CD4-positive, alpha-beta T cell (primary cell): ENCODE measurements at regions not wholly inside any gene's neighbourhood (a gene's known extent, or its start where the extent isn't known, plus 50 kb on each side); places are given as distances from the start of the nearest gene placed in this dataset.

ENCODE experiments used
- ATAC-seq: fragments of 200-7000 bp; cut with Tn5 transposase; one replicate; pipeline ENCODE4 v1.10.0; 2022; ENCODE audit warnings: mild to moderate bottlenecking; ENCODE audit not compliant: poor library complexity
- CTCF ChIA-PET: fragments of 350-600 bp; sonication (Branson Sonifier 250); formaldehyde crosslinking; loops from one replicate; lab custom pipeline; 2021; ENCODE audit warnings: antibody characterized with exemption, inconsistent platforms; lab: Charles Lee
- POLR2A ChIA-PET: fragments of 350-600 bp; sonication (Branson Sonifier 250); formaldehyde crosslinking; loops from one replicate; lab custom pipeline; 2021; ENCODE audit warnings: antibody characterized with exemption, inconsistent platforms; lab: Charles Lee
- DNase-seq, 14 experiments: peaks; one replicate each; pipeline ENCODE4 v3.0.0-alpha.2; 2013 to 2020; ENCODE audit warnings: mixed read lengths in 2 of 14
- H3K27ac ChIP-seq, 2 donors: one replicate each; pipeline versions ENCODE4 v1.5.1 to v1.7.0; 2013; ENCODE audit warnings: low read length in 2 of 2, low read depth in 1 of 2, mild to moderate bottlenecking in 1 of 2
- H3K27me3 ChIP-seq, 2 experiments: 1 replicate in 1 of 2; 2 replicates in 1 of 2; pipeline versions ENCODE4 v1.6.1 to v1.7.0; 2013; ENCODE audit warnings: low read length in 2 of 2, control low read depth in 1 of 2, mild to moderate bottlenecking in 1 of 2, moderate library complexity in 1 of 2; ENCODE audit not compliant: insufficient read depth in 2 of 2, control insufficient read depth in 1 of 2
- H3K36me3 ChIP-seq: one replicate; pipeline ENCODE4 v1.6.1; 2013; ENCODE audit warnings: low read length, control low read depth; ENCODE audit not compliant: insufficient read depth
- H3K4me1 ChIP-seq: one replicate; pipeline ENCODE4 v1.6.1; 2013; ENCODE audit warnings: low read length, control low read depth; ENCODE audit not compliant: insufficient read depth
- H3K4me3 ChIP-seq: one replicate; pipeline ENCODE4 v1.5.1; 2013; ENCODE audit warnings: mild to moderate bottlenecking, low read length, moderate library complexity
- H3K9me3 ChIP-seq, 2 experiments: 1 replicate in 1 of 2; 2 replicates in 1 of 2; pipeline versions ENCODE4 v1.6.1 to v1.7.0; 2013; ENCODE audit warnings: low read length in 2 of 2, mild to moderate bottlenecking in 2 of 2, control low read depth in 1 of 2, moderate library complexity in 1 of 2; ENCODE audit not compliant: control insufficient read depth in 1 of 2, insufficient read depth in 1 of 2
- H3K27ac Mint-ChIP-seq: one replicate; pipeline ENCODE4 v1.8.0; 2020; ENCODE audit warnings: mixed read lengths
- H3K27me3 Mint-ChIP-seq: one replicate; pipeline ENCODE4 v1.8.0; 2021; ENCODE audit warnings: mixed read lengths
- H3K36me3 Mint-ChIP-seq: one replicate; pipeline ENCODE4 v1.8.0; 2021; ENCODE audit warnings: low read depth, mixed read lengths
- H3K4me1 Mint-ChIP-seq: one replicate; pipeline ENCODE4 v1.8.0; 2021; ENCODE audit warnings: low read depth, mixed read lengths
- H3K4me3 Mint-ChIP-seq: one replicate; pipeline ENCODE4 v1.8.0; 2020; ENCODE audit warnings: mild to moderate bottlenecking, mixed read lengths
- H3K9me3 Mint-ChIP-seq: one replicate; pipeline ENCODE4 v1.8.0; 2020; ENCODE audit warnings: mixed read lengths
- intact Hi-C, 2 experiments: fragments of 100-400 bp; cut with DNase I in 1 of 2; cut with micrococcal nuclease in 1 of 2; formaldehyde crosslinking; loops; one replicate each; pipeline versions ENCODE4 v1.15.1 to v1.9.0; 2023 to 2025; cut with DNase I, micrococcal nuclease
- TF ChIP-seq, protein P1 (sequence below): fragments of 200-600 bp; IDR thresholded peaks from one replicate; pipeline ENCODE4 v1.8.0; 2022; ENCODE audit warnings: antibody characterized with exemption, mild to moderate bottlenecking

GRCh38 chr4:181685911-181686310 lies 557.3 kb upstream of the TENM3 start:
- DNase-seq, result no peak
- intact Hi-C loops, result no loop called here
- H3K4me3 Mint-ChIP-seq, result no peak overlapping the region
- ATAC-seq, result no peak
- no peaks in the 10 kb centered on the region for H3K27me3 Mint-ChIP-seq
- Histone ChIP-seq H3K4me3 (no peak overlapping the region), H3K36me3 (no peaks in the 10 kb centered on the region), H3K27ac (no peak overlapping the region), H3K9me3 (no peaks in the 10 kb centered on the region), H3K27me3 (no peaks in the 10 kb centered on the region), H3K4me1 (no peaks in the 10 kb centered on the region)
- POLR2A ChIA-PET, result no interaction called here
- TF ChIP-seq, protein P1, sequence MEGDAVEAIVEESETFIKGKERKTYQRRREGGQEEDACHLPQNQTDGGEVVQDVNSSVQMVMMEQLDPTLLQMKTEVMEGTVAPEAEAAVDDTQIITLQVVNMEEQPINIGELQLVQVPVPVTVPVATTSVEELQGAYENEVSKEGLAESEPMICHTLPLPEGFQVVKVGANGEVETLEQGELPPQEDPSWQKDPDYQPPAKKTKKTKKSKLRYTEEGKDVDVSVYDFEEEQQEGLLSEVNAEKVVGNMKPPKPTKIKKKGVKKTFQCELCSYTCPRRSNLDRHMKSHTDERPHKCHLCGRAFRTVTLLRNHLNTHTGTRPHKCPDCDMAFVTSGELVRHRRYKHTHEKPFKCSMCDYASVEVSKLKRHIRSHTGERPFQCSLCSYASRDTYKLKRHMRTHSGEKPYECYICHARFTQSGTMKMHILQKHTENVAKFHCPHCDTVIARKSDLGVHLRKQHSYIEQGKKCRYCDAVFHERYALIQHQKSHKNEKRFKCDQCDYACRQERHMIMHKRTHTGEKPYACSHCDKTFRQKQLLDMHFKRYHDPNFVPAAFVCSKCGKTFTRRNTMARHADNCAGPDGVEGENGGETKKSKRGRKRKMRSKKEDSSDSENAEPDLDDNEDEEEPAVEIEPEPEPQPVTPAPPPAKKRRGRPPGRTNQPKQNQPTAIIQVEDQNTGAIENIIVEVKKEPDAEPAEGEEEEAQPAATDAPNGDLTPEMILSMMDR, result no peak
- no peak overlapping the region for H3K27ac Mint-ChIP-seq
- H3K36me3 Mint-ChIP-seq, result no peaks in the 10 kb centered on the region
- H3K9me3 Mint-ChIP-seq, result peaks cover 3% of the 10 kb centered on the region
- CTCF ChIA-PET, result interaction anchor here (0.6 kb wide), 1 partner anchor 464 kb away, joined by 3 read pairs; no protein-coding TSS in a partner anchor
- no peaks in the 10 kb centered on the region for H3K4me1 Mint-ChIP-seq

GRCh38 chr4:181687116-181687515 lies 556.1 kb upstream of the TENM3 start:
- Histone ChIP-seq H3K27me3 (no peaks in the 10 kb centered on the region), H3K27ac (no peak overlapping the region), H3K4me1 (no peaks in the 10 kb centered on the region), H3K9me3 (no peaks in the 10 kb centered on the region), H3K36me3 (no peaks in the 10 kb centered on the region), H3K4me3 (no peak overlapping the region)
- CTCF ChIA-PET, result no interaction called here
- DNase-seq, result no peak
- H3K4me3 Mint-ChIP-seq, result no peak overlapping the region
- no peaks in the 10 kb centered on the region for H3K27me3 Mint-ChIP-seq
- H3K9me3 Mint-ChIP-seq, result peaks cover 2% of the 10 kb centered on the region
- H3K36me3 Mint-ChIP-seq, result no peaks in the 10 kb centered on the region
- no peak overlapping the region for H3K27ac Mint-ChIP-seq
- POLR2A ChIA-PET, result no interaction called here
- H3K4me1 Mint-ChIP-seq, result no peaks in the 10 kb centered on the region
- ATAC-seq, result no peak
- TF ChIP-seq, protein P1, result no peak
- intact Hi-C loops, result no loop called here

- CTCF ChIA-PET, result no interaction called here
- POLR2A ChIA-PET, result no interaction called here
- Histone ChIP-seq H3K36me3 (no peaks in the 10 kb centered on the region), H3K27me3 (no peaks in the 10 kb centered on the region), H3K4me3 (no peak overlapping the region), H3K4me1 (no peaks in the 10 kb centered on the region), H3K27ac (no peak overlapping the region), H3K9me3 (no peaks in the 10 kb centered on the region)
- no peak for ATAC-seq
- no peak for DNase-seq
- Mint-ChIP-seq H3K4me3 (no peak overlapping the region), H3K4me1 (no peaks in the 10 kb centered on the region), H3K27me3 (no peaks in the 10 kb centered on the region), H3K36me3 (no peaks in the 10 kb centered on the region), H3K9me3 (peaks cover 2% of the 10 kb centered on the region), H3K27ac (no peak overlapping the region)
- TF ChIP-seq, protein P1, result no peak
- intact Hi-C loops, result no loop called here
Observed at GRCh38 chr4:181688432-181688831, 554.8 kb upstream of the TENM3 start.
